IMR-90 (cell line): ENCODE measurements at regions not wholly inside any gene's neighbourhood (a gene's known extent, or its start where the extent isn't known, plus 50 kb on each side); places are given as distances from the start of the nearest gene placed in this dataset.

Experiments used
- ATAC-seq: fragments of 200-7000 bp; cut with Tn5 transposase; 2 replicates; pipeline ENCODE4 v1.9.1; 2020; ENCODE audit warnings: low read depth, mild to moderate bottlenecking, moderate library complexity
- BruUV-seq: library from RNA; stranded (reverse); fragments of 400-500 nt; replicated peaks from 2 replicates; lab custom pipeline; 2021; lab: Mats Ljungman, UMichigan
- CTCF ChIA-PET: fragments of 300-600 bp; formaldehyde crosslinking; extraction: SDS; loops from one replicate; lab custom pipeline; 2021; ENCODE audit warnings: antibody characterized with exemption; lab: Yijun Ruan, JAX
- POLR2A ChIA-PET: fragments of 300-600 bp; sonication (Branson Sonifier 250); formaldehyde crosslinking; loops from one replicate; lab custom pipeline; 2022; ENCODE audit warnings: antibody characterized with exemption; ENCODE audit not compliant: unreplicated experiment; lab: Charles Lee
- DNase-seq: peaks from one replicate; pipeline ENCODE4 v3.0.0; 2013
- H2AFZ ChIP-seq: replicated peaks from 2 replicates; pipeline ENCODE3; 2013; ENCODE audit warnings: low read length, mild to moderate bottlenecking; ENCODE audit not compliant: poor library complexity
- H2AK5ac ChIP-seq: 2 replicates; pipeline ENCODE4 v1.6.1; 2013; ENCODE audit warnings: low read depth, low read length, inconsistent platforms
- H2AK9ac ChIP-seq: replicated peaks from 2 replicates; pipeline ENCODE3; 2013; ENCODE audit warnings: mild to moderate bottlenecking, low read depth, low read length, moderate library complexity; ENCODE audit not compliant: poor library complexity
- H2BK120ac ChIP-seq: 2 replicates; pipeline ENCODE4 v1.6.1; 2013; ENCODE audit warnings: low read depth, low read length, inconsistent platforms
- H2BK15ac ChIP-seq: 3 replicates; pipeline ENCODE4 v1.6.1; 2013; ENCODE audit warnings: low read depth, low read length, inconsistent platforms
- H2BK20ac ChIP-seq: 2 replicates; pipeline ENCODE4 v1.6.1; 2013; ENCODE audit warnings: low read depth, mild to moderate bottlenecking, inconsistent platforms, low read length, moderate library complexity
- H2BK5ac ChIP-seq: 2 replicates; pipeline ENCODE4 v1.6.1; 2013; ENCODE audit warnings: mild to moderate bottlenecking, low read depth, low read length, inconsistent platforms; ENCODE audit not compliant: poor library complexity, severe bottlenecking
- H3K14ac ChIP-seq: replicated peaks from 2 replicates; pipeline ENCODE4 v1.6.1; 2013; ENCODE audit warnings: low read depth, low read length, inconsistent platforms
- H3K18ac ChIP-seq: 2 replicates; pipeline ENCODE4 v1.6.1; 2013; ENCODE audit warnings: low read depth, low read length, control low read depth
- H3K23ac ChIP-seq: 2 replicates; pipeline ENCODE4 v1.6.1; 2013; ENCODE audit warnings: low read depth, low read length, inconsistent platforms
- H3K27ac ChIP-seq: 2 replicates; pipeline ENCODE4 v1.5.1; 2013; ENCODE audit warnings: mild to moderate bottlenecking, control low read depth, low read length; ENCODE audit not compliant: insufficient read depth
- H3K27me3 ChIP-seq: 2 replicates; pipeline ENCODE4 v1.6.1; 2013; ENCODE audit warnings: low read length; ENCODE audit not compliant: control insufficient read depth, insufficient read depth
- H3K36me3 ChIP-seq: 2 replicates; pipeline ENCODE4 v1.6.1; 2013; ENCODE audit warnings: low read length, mixed read lengths; ENCODE audit not compliant: control insufficient read depth, insufficient read depth
- H3K4ac ChIP-seq: 2 replicates; pipeline ENCODE4 v1.6.1; 2013; ENCODE audit warnings: low read depth, low read length, inconsistent platforms
- H3K4me1 ChIP-seq: 2 replicates; pipeline ENCODE4 v1.6.1; 2013; ENCODE audit warnings: low read length, mixed read lengths; ENCODE audit not compliant: control insufficient read depth, insufficient read depth
- H3K4me2 ChIP-seq: 2 replicates; pipeline ENCODE4 v1.6.1; 2013; ENCODE audit warnings: low read depth, mild to moderate bottlenecking, control low read depth, low read length, moderate library complexity
- H3K4me3 ChIP-seq: 2 replicates; pipeline ENCODE4 v1.5.1; 2013; ENCODE audit warnings: low read depth, mild to moderate bottlenecking, control low read depth, low read length, moderate library complexity; ENCODE audit not compliant: insufficient read depth
- H3K56ac ChIP-seq: 2 replicates; pipeline ENCODE4 v1.6.1; 2013; ENCODE audit warnings: low read length, inconsistent platforms; ENCODE audit not compliant: insufficient read depth; ENCODE audit errors: extremely low read depth
- H3K79me1 ChIP-seq, 2 experiments: 2 replicates each; pipeline ENCODE4 v1.6.1; 2013; ENCODE audit warnings: low read length in 2 of 2, inconsistent platforms in 1 of 2, low read depth in 1 of 2
- H3K9ac ChIP-seq: 2 replicates; pipeline ENCODE4 v1.6.1; 2013; ENCODE audit warnings: low read depth, low read length, control low read depth
- H3K9me1 ChIP-seq: 2 replicates; pipeline ENCODE4 v1.6.1; 2013; ENCODE audit warnings: low read length, inconsistent platforms; ENCODE audit not compliant: insufficient read depth
- H3K9me3 ChIP-seq: 2 replicates; pipeline ENCODE4 v1.6.1; 2013; ENCODE audit warnings: low read length; ENCODE audit not compliant: control insufficient read depth, insufficient read depth
- H4K20me1 ChIP-seq: 2 replicates; pipeline ENCODE4 v1.6.1; 2013; ENCODE audit warnings: low read length, inconsistent platforms; ENCODE audit not compliant: insufficient read depth
- H4K5ac ChIP-seq: 2 replicates; pipeline ENCODE4 v1.6.1; 2013; ENCODE audit warnings: mild to moderate bottlenecking, low read depth, low read length, control low read depth
- H4K8ac ChIP-seq, 2 experiments: 2 replicates each; pipeline ENCODE4 v1.6.1; 2013; ENCODE audit warnings: low read depth in 2 of 2, low read length in 2 of 2, control low read depth in 1 of 2, inconsistent platforms in 1 of 2
- H4K91ac ChIP-seq: 2 replicates; pipeline ENCODE4 v1.6.1; 2013; ENCODE audit warnings: low read depth, low read length, inconsistent platforms; ENCODE audit not compliant: insufficient read depth
- BHLHE40 ChIP-seq: fragments of 150-350 bp; IDR thresholded peaks from 2 replicates; pipeline ENCODE4 v1.6.1; 2016; ENCODE audit warnings: mild to moderate bottlenecking, low read depth, low read length
- CEBPB ChIP-seq: IDR thresholded peaks from 2 replicates; pipeline ENCODE4 v1.6.1; 2012; ENCODE audit warnings: low read depth, low read length, improper control_type of control experiment
- CHD1 ChIP-seq: IDR thresholded peaks from 2 replicates; pipeline ENCODE4 v1.6.1; 2012; ENCODE audit warnings: low read depth, low read length, improper control_type of control experiment
- FOS ChIP-seq: fragments of 150-350 bp; IDR thresholded peaks from 2 replicates; pipeline ENCODE4 v1.6.1; 2016; ENCODE audit warnings: low read depth, low read length
- MAZ ChIP-seq: IDR thresholded peaks from 2 replicates; pipeline ENCODE4 v1.6.1; 2012; ENCODE audit warnings: low read depth, mild to moderate bottlenecking, low read length, improper control_type of control experiment, moderate library complexity, borderline replicate concordance
- MXI1 ChIP-seq: IDR thresholded peaks from 2 replicates; pipeline ENCODE4 v1.6.1; 2012; ENCODE audit warnings: low read depth, mild to moderate bottlenecking, low read length, moderate library complexity, borderline replicate concordance
- NFE2L2 ChIP-seq: fragments of 150-350 bp; IDR thresholded peaks from 2 replicates; pipeline ENCODE4 v1.6.1; 2016; ENCODE audit warnings: low read depth, mild to moderate bottlenecking, low read length
- POLR2A ChIP-seq: IDR thresholded peaks from 2 replicates; pipeline ENCODE4 v1.6.1; 2012; ENCODE audit warnings: mild to moderate bottlenecking, low read depth, low read length
- RAD21 ChIP-seq: IDR thresholded peaks from 2 replicates; pipeline ENCODE4 v1.6.1; 2012; ENCODE audit warnings: low read length, improper control_type of control experiment
- RCOR1 ChIP-seq: IDR thresholded peaks from 2 replicates; pipeline ENCODE4 v1.6.1; 2012; ENCODE audit warnings: mild to moderate bottlenecking, low read length, improper control_type of control experiment; ENCODE audit not compliant: insufficient replicate concordance
- RFX5 ChIP-seq: IDR thresholded peaks from 2 replicates; pipeline ENCODE4 v1.8.0; 2012; ENCODE audit warnings: low read depth, mild to moderate bottlenecking, low read length, moderate library complexity
- SMC3 ChIP-seq: fragments of 150-350 bp; IDR thresholded peaks from 2 replicates; pipeline ENCODE4 v1.6.1; 2016; ENCODE audit warnings: low read depth, mild to moderate bottlenecking, antibody characterized with exemption, low read length, moderate library complexity
- WGBS, 2 experiments: methylation state at CpG; one replicate each; pipeline versions ENCODE4 v1.1.5 to v1.1.7; 2013; ENCODE audit warnings: missing lambda C conversion rate in 2 of 2; ENCODE audit not compliant: insufficient read length in 1 of 2; ENCODE audit errors: extremely low coverage in 2 of 2; 5-methylcytosine and 5-hydroxymethylcytosine counted together
- dilution Hi-C: fragments of 300-500 bp; cut with HindIII; formaldehyde crosslinking; loops from one replicate; pipeline ENCODE4 v1.14.3; 2018; ENCODE audit warnings: low sequenced_read_pairs; ENCODE audit not compliant: unreplicated experiment
- in situ Hi-C: fragments of 300-500 bp; cut with MboI; formaldehyde crosslinking; loops from 3 replicates; pipeline ENCODE4 v1.14.3; 2019; ENCODE audit warnings: low sequenced_read_pairs, inconsistent platforms, mixed read lengths
- intact Hi-C: fragments of 100-400 bp; cut with micrococcal nuclease; formaldehyde crosslinking; loops from 2 replicates; pipeline ENCODE4 v1.10.0; 2022
- TF ChIP-seq, protein P1 (sequence below): conservative IDR thresholded peaks from 2 replicates; pipeline ENCODE4 v1.5.1; 2012; ENCODE audit warnings: mild to moderate bottlenecking, low read depth, low read length, improper control_type of control experiment
- TF ChIP-seq, protein P2 (sequence below): fragments of 150-350 bp; IDR thresholded peaks from 2 replicates; pipeline ENCODE4 v1.6.1; 2017; ENCODE audit warnings: mild to moderate bottlenecking, antibody characterized with exemption, low read length, low read depth
- TF ChIP-seq, protein P3 (sequence below): fragments of 150-350 bp; IDR thresholded peaks from 2 replicates; pipeline ENCODE4 v1.6.1; 2016; ENCODE audit warnings: low read depth, mild to moderate bottlenecking, low read length, moderate library complexity, borderline replicate concordance

DNA sequence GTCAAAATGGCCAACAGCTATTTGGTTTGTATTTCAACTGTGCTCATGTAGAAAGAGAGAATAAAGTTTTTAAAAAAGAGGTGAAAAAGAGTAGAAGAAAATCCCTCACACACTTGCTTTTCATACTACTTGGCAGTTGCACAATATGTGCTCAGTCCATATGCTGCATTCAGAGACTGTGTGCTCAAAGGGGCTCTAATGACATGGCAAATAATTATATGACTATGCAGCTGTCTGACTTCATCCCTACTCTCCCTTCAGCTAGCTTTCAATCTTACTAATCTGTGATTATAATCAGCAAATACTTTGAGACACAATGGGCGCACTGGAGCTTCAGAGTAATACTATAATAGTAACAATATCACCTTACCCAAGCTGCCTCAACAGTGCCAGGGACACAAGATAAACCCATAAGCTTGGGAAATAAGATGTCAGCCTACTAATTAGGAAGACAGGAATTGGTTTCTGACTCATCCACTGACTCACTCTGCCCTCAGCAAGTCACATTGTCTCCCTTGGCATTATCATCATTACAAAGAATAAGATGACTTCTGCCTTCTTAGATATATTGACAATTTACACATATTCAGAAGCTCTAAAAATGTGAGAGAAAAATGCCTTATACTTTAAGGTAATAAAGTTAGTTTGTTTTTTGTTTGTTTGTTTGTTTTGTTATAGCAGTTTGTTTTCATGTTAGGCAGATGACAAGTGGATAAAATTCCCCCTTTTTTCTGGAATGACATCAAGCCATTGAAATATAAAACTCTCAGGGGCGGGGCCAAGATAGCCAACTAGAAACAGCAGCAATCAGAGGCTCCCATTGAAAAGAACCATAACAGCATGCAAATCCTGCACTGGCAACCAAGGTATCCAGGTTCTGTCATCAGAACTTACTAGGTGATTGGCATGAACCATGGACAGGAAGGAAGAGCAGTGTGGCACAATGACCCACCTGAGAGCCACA lies 311.6 kb downstream of the FAM133A start:
- Histone ChIP-seq H3K18ac (no peak overlapping the region), H3K4me2 (no peak overlapping the region), H3K56ac (no peak overlapping the region), H2BK20ac (no peak overlapping the region), H3K4me3 (no peak overlapping the region), H4K5ac (no peak overlapping the region), H2AK5ac (no peak overlapping the region), H3K4ac (no peak overlapping the region), H2AFZ (no peak overlapping the region), H3K4me1 (no peaks in the 10 kb centered on the region), H3K27ac (no peak overlapping the region), H4K8ac (no peak overlapping the region), H3K27me3 (no peaks in the 10 kb centered on the region), H4K91ac (no peak overlapping the region), H2AK9ac (no peak overlapping the region), H3K36me3 (no peaks in the 10 kb centered on the region), H3K9me3 (peaks cover 2% of the 10 kb centered on the region; the same call in 1 of the 2 replicates), H2BK5ac (no peak overlapping the region), H3K79me1 (no peaks in the 10 kb centered on the region), H4K20me1 (no peaks in the 10 kb centered on the region), H3K9me1 (no peaks in the 10 kb centered on the region), H3K14ac (no peak overlapping the region), H2BK15ac (no peak overlapping the region), H3K9ac (no peak overlapping the region), H2BK120ac (no peak overlapping the region), H3K23ac (no peak overlapping the region)
- intact Hi-C loops (no loop called here), in situ Hi-C loops (no loop called here), dilution Hi-C loops (no loop called here)
- no CpG with 5 or more reads among the region's 2 CpGs for WGBS, 2 experiments
- ChIA-PET CTCF (no interaction called here), POLR2A (no interaction called here)
- DNase-seq (no peak), ATAC-seq (no peak)
- BruUV-seq = no TSS peak
- TF ChIP-seq CHD1 (no peak), POLR2A (no peak), SMC3 (no peak), RAD21 (no peak), RFX5 (no peak), BHLHE40 (no peak), CEBPB (no peak), NFE2L2 (no peak), MAZ (no peak), MXI1 (no peak), RCOR1 (no peak), FOS (no peak)
- TF ChIP-seq, protein P1, sequence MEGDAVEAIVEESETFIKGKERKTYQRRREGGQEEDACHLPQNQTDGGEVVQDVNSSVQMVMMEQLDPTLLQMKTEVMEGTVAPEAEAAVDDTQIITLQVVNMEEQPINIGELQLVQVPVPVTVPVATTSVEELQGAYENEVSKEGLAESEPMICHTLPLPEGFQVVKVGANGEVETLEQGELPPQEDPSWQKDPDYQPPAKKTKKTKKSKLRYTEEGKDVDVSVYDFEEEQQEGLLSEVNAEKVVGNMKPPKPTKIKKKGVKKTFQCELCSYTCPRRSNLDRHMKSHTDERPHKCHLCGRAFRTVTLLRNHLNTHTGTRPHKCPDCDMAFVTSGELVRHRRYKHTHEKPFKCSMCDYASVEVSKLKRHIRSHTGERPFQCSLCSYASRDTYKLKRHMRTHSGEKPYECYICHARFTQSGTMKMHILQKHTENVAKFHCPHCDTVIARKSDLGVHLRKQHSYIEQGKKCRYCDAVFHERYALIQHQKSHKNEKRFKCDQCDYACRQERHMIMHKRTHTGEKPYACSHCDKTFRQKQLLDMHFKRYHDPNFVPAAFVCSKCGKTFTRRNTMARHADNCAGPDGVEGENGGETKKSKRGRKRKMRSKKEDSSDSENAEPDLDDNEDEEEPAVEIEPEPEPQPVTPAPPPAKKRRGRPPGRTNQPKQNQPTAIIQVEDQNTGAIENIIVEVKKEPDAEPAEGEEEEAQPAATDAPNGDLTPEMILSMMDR = no peak
- TF ChIP-seq, protein P2, sequence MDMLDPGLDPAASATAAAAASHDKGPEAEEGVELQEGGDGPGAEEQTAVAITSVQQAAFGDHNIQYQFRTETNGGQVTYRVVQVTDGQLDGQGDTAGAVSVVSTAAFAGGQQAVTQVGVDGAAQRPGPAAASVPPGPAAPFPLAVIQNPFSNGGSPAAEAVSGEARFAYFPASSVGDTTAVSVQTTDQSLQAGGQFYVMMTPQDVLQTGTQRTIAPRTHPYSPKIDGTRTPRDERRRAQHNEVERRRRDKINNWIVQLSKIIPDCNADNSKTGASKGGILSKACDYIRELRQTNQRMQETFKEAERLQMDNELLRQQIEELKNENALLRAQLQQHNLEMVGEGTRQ = no peak
- TF ChIP-seq, protein P3, sequence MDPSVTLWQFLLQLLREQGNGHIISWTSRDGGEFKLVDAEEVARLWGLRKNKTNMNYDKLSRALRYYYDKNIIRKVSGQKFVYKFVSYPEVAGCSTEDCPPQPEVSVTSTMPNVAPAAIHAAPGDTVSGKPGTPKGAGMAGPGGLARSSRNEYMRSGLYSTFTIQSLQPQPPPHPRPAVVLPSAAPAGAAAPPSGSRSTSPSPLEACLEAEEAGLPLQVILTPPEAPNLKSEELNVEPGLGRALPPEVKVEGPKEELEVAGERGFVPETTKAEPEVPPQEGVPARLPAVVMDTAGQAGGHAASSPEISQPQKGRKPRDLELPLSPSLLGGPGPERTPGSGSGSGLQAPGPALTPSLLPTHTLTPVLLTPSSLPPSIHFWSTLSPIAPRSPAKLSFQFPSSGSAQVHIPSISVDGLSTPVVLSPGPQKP = no peak
